IPS-18a (cell line): ENCODE measurements at regions not wholly inside any gene's neighbourhood (a gene's known extent, or its start where the extent isn't known, plus 50 kb on each side); places are given as distances from the start of the nearest gene placed in this dataset.

Experiments
- H3K27ac ChIP-seq: one replicate; pipeline ENCODE4 v1.5.1; 2013; ENCODE audit warnings: low read length
- H3K27me3 ChIP-seq: one replicate; pipeline ENCODE4 v1.6.1; 2013; ENCODE audit warnings: mild to moderate bottlenecking, low read length; ENCODE audit not compliant: control insufficient read depth, insufficient read depth
- H3K36me3 ChIP-seq: one replicate; pipeline ENCODE4 v1.6.1; 2013; ENCODE audit warnings: low read depth, low read length; ENCODE audit not compliant: control insufficient read depth
- H3K4me1 ChIP-seq: one replicate; pipeline ENCODE4 v1.6.1; 2013; ENCODE audit warnings: low read depth, low read length; ENCODE audit not compliant: control insufficient read depth
- H3K4me3 ChIP-seq: one replicate; pipeline ENCODE4 v1.5.1; 2013; ENCODE audit warnings: low read length
- H3K9ac ChIP-seq: one replicate; pipeline ENCODE4 v1.6.1; 2013; ENCODE audit warnings: mild to moderate bottlenecking, low read length, moderate library complexity
- H3K9me3 ChIP-seq: one replicate; pipeline ENCODE4 v1.6.1; 2013; ENCODE audit warnings: low read depth, low read length; ENCODE audit not compliant: control insufficient read depth

- Histone ChIP-seq H3K36me3 (no peaks in the 10 kb centered on the region), H3K27me3 (peaks cover 9% of the 10 kb centered on the region), H3K9me3 (no peaks in the 10 kb centered on the region), H3K4me1 (peaks cover 31% of the 10 kb centered on the region), H3K27ac (no peak overlapping the region), H3K4me3 (no peak overlapping the region), H3K9ac (no peak overlapping the region)
These were observed 234.1 kb downstream of the STIM2 start for GRCh38 chr4:27094783-27095182.

GRCh38 chr4:27096142-27096824 lies 235.6 kb downstream of the STIM2 start:
- peaks cover 18% of the 10 kb centered on the region for H3K4me1 ChIP-seq
- H3K27ac ChIP-seq = no peak overlapping the region
- H3K27me3 ChIP-seq = peaks cover 9% of the 10 kb centered on the region
- no peaks in the 10 kb centered on the region for H3K9me3 ChIP-seq
- H3K36me3 ChIP-seq = no peaks in the 10 kb centered on the region
- no peak overlapping the region for H3K4me3 ChIP-seq
- H3K9ac ChIP-seq = no peak overlapping the region

GRCh38 chr4:27098034-27098433 lies 237.4 kb downstream of the STIM2 start:
- H3K9ac ChIP-seq = no peak overlapping the region
- H3K9me3 ChIP-seq = no peaks in the 10 kb centered on the region
- H3K27ac ChIP-seq = no peak overlapping the region
- no peaks in the 10 kb centered on the region for H3K27me3 ChIP-seq
- no peak overlapping the region for H3K4me3 ChIP-seq
- no peaks in the 10 kb centered on the region for H3K36me3 ChIP-seq
- peaks cover 22% of the 10 kb centered on the region for H3K4me1 ChIP-seq

- Histone ChIP-seq H3K4me1 (peaks cover 19% of the 10 kb centered on the region), H3K36me3 (no peaks in the 10 kb centered on the region), H3K27ac (no peak overlapping the region), H3K27me3 (no peaks in the 10 kb centered on the region), H3K9me3 (no peaks in the 10 kb centered on the region), H3K4me3 (no peak overlapping the region), H3K9ac (no peak overlapping the region)
These were observed 240.1 kb downstream of the STIM2 start for GRCh38 chr4:27100713-27101112.

GRCh38 chr4:27101126-27101525 lies 240.5 kb downstream of the STIM2 start:
- Histone ChIP-seq H3K4me1 (peaks cover 17% of the 10 kb centered on the region), H3K9me3 (no peaks in the 10 kb centered on the region), H3K36me3 (no peaks in the 10 kb centered on the region), H3K27me3 (no peaks in the 10 kb centered on the region), H3K9ac (no peak overlapping the region), H3K4me3 (no peak overlapping the region), H3K27ac (no peak overlapping the region)

- no peaks in the 10 kb centered on the region for H3K27me3 ChIP-seq
- H3K4me1 ChIP-seq = peaks cover 14% of the 10 kb centered on the region
- H3K9me3 ChIP-seq = no peaks in the 10 kb centered on the region
- H3K9ac ChIP-seq = no peak overlapping the region
- H3K36me3 ChIP-seq = no peaks in the 10 kb centered on the region
- H3K4me3 ChIP-seq = no peak overlapping the region
- no peak overlapping the region for H3K27ac ChIP-seq
These were observed 240.9 kb downstream of the STIM2 start for GRCh38 chr4:27101561-27101960.

- Histone ChIP-seq H3K27me3 (no peaks in the 10 kb centered on the region), H3K9me3 (no peaks in the 10 kb centered on the region), H3K27ac (no peak overlapping the region), H3K9ac (no peak overlapping the region), H3K36me3 (no peaks in the 10 kb centered on the region), H3K4me1 (peaks cover 6% of the 10 kb centered on the region), H3K4me3 (no peak overlapping the region)
These were observed 251.0 kb downstream of the STIM2 start for GRCh38 chr4:27111627-27112026.

DNA sequence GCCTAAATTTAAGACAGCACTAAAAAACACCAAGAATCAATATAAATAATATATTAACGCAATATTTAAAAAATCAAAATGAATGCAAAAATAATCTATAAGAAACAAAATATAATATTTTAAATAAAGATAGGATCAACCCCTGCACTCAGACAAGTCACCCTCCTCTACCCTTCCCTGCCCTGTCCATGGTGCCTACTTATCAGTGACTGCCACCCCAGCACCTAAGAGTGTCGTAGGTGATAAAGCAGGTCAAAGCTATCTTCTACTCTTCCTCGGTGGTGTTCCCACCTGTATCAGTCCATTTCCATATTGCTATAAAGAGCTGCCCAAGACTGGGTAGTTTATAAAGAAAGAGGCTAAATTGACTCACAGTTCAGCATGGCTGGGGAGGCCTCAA lies 251.9 kb downstream of the STIM2 start:
- H3K9me3 ChIP-seq = no peaks in the 10 kb centered on the region
- H3K27me3 ChIP-seq = no peaks in the 10 kb centered on the region
- no peak overlapping the region for H3K9ac ChIP-seq
- no peak overlapping the region for H3K4me3 ChIP-seq
- H3K36me3 ChIP-seq = no peaks in the 10 kb centered on the region
- peaks cover 6% of the 10 kb centered on the region for H3K4me1 ChIP-seq
- no peak overlapping the region for H3K27ac ChIP-seq

GRCh38 chr4:27115221-27115620 lies 254.6 kb downstream of the STIM2 start:
- no peaks in the 10 kb centered on the region for H3K27me3 ChIP-seq
- H3K4me1 ChIP-seq = peaks cover 6% of the 10 kb centered on the region
- no peaks in the 10 kb centered on the region for H3K36me3 ChIP-seq
- H3K27ac ChIP-seq = no peak overlapping the region
- H3K4me3 ChIP-seq = no peak overlapping the region
- no peak overlapping the region for H3K9ac ChIP-seq
- no peaks in the 10 kb centered on the region for H3K9me3 ChIP-seq

DNA sequence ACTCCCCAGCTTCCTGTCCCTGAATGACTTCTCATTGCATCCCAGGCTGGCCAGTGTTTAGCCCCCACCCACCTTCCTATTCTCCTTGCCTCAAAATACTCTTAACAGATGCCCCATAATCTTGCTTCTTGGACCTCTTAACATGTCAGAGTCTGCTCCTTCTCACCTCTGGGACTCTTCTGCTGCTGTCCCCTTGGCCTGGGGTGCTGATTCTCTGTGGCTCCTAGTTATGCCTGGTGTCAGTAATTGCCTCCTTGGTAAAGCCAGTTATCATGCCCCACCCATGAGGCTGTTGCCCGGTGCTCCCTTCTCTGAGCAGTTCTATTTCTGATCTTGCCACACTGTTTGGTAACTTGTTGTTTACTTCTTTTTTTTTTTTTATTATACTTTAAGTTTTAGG lies 256.8 kb downstream of the STIM2 start:
- peaks cover 19% of the 10 kb centered on the region for H3K4me1 ChIP-seq
- no peak overlapping the region for H3K9ac ChIP-seq
- no peaks in the 10 kb centered on the region for H3K9me3 ChIP-seq
- H3K36me3 ChIP-seq = no peaks in the 10 kb centered on the region
- no peak overlapping the region for H3K27ac ChIP-seq
- no peak overlapping the region for H3K4me3 ChIP-seq
- no peaks in the 10 kb centered on the region for H3K27me3 ChIP-seq

DNA sequence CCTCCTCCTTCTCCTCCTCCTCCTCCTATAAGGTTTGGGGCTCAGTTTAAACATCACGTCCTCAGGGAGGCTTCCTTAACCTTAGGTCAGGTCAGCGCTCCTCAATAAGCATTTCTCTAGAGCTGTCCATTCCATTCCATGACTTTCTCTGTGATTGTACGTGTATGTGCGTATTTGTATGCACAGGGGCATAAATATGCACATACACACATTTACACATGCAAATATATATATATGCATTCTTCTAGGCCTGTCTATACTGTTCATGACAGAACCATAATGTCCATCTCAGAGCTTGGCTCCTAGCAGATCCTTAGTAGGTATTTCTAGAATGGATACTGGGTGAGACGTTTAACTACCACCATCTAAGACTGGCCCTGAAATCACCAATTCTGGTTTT lies 258.6 kb downstream of the STIM2 start:
- Histone ChIP-seq H3K9me3 (no peaks in the 10 kb centered on the region), H3K9ac (no peak overlapping the region), H3K4me1 (peaks cover 37% of the 10 kb centered on the region), H3K27me3 (no peaks in the 10 kb centered on the region), H3K4me3 (no peak overlapping the region), H3K27ac (no peak overlapping the region), H3K36me3 (no peaks in the 10 kb centered on the region)

DNA sequence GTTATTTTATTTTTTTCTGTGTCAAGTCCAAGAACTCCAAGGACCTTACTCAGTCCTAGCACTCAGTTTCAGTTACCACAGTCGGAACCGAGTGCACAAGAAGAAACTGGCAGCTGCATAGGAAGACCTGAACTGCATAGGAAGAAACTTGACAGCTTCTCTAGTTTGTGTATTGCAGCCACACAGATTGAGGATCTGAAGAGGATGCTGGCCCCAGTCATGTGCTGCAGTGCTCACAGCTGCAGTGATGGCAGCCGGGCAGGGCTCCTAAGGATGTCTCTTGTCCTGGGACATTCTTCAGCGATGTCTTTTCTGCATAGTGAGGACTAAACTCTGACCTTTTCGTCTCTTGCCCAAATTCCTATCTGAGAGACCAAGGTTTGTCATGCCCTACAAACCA lies 261.2 kb downstream of the STIM2 start:
- Histone ChIP-seq H3K9ac (no peak overlapping the region), H3K9me3 (no peaks in the 10 kb centered on the region), H3K27me3 (no peaks in the 10 kb centered on the region), H3K27ac (no peak overlapping the region), H3K4me3 (no peak overlapping the region), H3K36me3 (no peaks in the 10 kb centered on the region), H3K4me1 (peaks cover 32% of the 10 kb centered on the region)
